ENCODE measurements at regions not wholly inside any gene's neighbourhood (a gene's known extent, or its start where the extent isn't known, plus 50 kb on each side); places are given as distances from the start of the nearest gene placed in this dataset.

GRCh38 chr3:25854635-25855034, 64.7 kb downstream of the OXSM start:
- TF ChIP-seq CTCF (IDR thresholded peaks at IDR 0.05; ENCODE audit: low read depth, low read length, missing input control) (no peak), TAF1 (conservative IDR thresholded peaks at IDR 0.05) (no peak), HNF4A (conservative IDR thresholded peaks at IDR 0.05) (no peak), YY1 (IDR thresholded peaks at IDR 0.05) (no peak), GABPA (IDR thresholded peaks at IDR 0.05 in 1 of 2, conservative IDR thresholded peaks at IDR 0.05 in 1 of 2) (no peak), RXRA (IDR thresholded peaks at IDR 0.05) (no peak), REST (IDR thresholded peaks at IDR 0.05) (no peak), HNF4G (IDR thresholded peaks at IDR 0.05) (no peak)

All from liver (tissue), 3 donors.